GM19240 (cell line): ENCODE measurements at regions not wholly inside any gene's neighbourhood (a gene's known extent, or its start where the extent isn't known, plus 50 kb on each side); places are given as distances from the start of the nearest gene placed in this dataset.

Experiments
- DNase-seq: peaks from one replicate; pipeline ENCODE4 v3.0.0; 2011; ENCODE audit warnings: low spot score; ENCODE audit not compliant: insufficient read length

DNA sequence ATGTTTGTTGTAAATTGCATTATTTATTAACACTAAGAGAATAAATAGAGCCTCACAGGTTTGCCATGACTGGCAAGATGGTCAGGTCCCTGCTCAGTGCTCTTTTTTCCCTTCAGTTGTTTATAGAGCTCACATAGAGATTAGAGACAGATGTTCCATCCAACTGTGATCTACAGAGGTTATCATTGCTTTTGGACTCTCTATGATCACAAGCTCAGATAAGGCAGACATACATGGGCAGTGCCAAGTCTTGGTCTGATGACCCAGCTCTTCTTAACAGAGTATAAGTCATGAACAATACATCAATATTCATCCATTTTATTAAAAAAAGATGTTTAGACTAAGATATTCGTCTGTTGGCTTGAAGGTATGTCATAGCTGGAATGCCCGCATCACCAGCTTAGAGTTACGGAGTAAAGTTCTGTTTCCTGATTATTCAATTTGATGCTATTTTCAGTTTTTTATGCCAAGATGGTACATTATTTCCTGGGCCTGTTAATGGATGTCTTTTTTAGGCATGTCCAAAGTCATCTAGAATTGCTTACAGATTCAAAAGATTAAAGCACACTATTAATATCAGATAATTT is 729.8 kb upstream of the SLC10A2 start:
- DNase-seq: no peak

DNA sequence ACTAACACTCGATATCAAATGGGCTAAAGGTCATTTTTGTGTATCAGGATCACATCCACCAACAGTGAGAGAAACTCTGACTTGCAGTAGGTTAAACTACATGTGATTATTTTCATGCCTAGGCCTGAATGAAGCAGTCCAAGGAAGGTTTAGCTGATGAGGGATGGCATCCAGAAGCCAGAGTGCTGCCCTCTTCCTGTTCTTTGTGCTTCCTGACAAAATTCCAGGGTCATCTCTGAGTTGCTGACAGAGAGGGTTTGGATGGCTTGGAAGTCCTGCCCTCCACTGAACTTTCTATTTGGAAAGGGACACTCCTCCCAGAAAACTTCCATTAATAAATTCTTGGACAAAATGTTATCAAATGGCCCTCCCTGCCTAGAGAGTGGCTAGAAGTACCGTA is 728.3 kb upstream of the SLC10A2 start:
- no peak for DNase-seq

DNA sequence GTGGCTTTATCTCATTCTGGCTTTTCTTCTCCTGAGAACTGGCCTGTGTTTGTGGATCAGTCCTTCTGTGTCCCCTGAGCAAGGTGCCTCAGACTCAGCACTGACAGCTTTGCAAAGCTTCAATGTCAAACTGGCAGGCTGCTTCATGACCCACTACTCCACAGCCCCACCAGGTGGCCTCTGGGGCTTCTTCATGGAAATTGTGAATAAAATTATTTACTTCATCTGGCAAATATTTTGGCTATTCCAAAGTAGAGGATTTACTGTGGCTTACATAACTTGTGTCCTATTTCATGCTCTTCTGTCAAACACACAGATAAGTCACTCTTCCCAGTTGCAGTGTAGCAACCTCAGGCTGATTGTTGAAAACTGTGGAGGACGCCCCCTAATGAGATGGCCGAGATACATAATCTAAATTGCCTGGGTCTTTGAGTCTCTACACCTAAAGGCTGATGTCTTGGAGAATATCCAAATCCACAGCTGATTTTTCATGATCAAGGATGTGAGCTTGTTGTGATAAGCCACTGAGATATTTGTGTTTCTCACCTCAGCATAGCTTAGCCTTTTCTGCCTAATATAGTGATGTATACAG is 721.9 kb upstream of the SLC10A2 start:
- DNase-seq: no peak

DNA sequence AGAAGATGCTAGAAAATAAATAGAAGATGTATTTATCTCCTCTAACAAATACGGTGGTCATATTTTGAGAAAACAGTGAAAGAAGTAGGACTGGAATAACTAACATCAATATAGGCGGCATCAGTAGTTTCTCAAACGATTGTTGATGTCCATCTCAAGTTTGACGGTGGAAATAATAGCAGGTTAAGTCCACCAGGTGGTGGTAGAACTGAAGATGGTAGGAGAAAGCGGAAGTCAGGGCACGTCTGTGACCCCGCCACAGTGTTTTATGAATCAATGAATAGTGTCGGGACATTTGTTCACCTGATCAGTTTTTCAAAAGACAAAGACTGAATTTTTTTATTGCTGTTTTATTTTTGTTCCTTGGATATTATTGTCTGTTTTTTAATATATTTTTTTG is 706.4 kb upstream of the SLC10A2 start:
- no peak for DNase-seq

DNA sequence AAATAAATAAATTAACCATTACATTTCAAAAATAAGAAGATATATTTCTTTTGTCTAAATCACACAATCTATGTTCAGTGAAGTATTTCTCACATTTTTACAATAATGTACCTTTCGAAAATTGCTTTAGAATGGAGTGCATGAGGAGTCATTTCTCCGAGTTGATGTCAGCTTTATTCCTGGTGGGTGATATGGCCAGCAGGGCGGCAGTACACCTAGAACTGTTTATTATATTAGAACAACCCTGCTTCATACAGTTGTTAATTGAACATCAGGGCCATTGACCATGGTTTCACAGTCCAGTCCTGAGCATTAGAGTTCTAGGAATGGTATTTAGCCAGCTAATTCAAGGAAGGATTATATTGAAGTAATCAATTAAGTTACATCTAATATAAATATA is 696.3 kb upstream of the SLC10A2 start:
- no peak for DNase-seq

DNA sequence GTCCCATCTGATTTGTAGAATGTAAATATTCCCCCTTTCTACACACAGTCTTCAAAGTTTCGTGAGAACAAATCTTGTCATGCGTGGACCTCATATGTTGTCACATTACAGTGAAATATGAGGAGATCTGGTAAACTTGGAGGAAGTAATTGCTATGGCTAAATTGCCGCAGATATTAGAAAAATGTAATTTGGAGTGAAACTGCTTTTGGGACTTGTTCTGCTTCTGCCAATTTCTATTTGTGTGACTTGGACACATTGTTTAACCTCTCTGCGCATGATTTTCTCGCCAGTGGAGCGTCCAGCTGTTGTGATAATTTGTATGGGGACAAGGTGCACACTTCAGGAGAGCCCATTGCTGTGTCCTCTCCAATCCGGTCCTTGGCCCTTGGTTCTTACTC is 693.1 kb upstream of the SLC10A2 start:
- DNase-seq: no peak

DNA sequence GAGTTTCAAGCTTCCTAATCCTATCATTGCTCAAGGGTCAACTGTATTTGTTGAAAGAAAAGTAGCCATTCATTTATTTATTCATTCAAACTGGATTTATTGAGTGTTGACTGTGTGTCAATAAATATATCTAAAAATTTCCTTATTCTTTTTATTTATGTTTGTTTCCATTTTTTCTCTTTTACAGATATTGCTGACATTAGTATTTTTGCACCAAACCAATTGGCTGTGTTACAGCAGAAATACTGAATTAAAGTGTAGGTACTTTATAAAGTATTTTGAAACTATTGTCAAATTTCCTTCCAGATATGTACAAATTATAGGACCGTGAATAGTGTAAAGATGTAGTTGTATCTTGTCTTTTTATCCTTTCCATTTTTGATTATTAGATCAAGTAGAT is 692.0 kb upstream of the SLC10A2 start:
- DNase-seq: no peak

DNA sequence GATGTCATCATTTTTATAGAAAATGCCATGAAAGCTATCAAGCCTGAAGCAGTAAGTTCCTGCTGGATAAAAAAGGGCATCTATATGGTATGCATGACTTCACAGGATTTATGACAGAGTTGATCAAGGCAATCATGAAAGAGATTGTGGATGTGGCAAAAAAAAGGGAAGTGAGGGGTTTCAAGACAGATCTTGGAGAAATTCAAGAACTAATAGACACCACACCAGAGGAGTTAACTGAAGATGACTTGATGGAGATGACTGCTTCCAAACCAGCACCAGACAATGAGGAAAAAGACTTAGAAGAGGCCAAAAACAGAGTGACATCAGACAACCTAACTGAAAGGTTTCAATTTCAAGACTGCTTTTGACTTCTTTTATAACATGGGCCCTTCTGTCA is 691.1 kb upstream of the SLC10A2 start:
- no peak for DNase-seq

DNA sequence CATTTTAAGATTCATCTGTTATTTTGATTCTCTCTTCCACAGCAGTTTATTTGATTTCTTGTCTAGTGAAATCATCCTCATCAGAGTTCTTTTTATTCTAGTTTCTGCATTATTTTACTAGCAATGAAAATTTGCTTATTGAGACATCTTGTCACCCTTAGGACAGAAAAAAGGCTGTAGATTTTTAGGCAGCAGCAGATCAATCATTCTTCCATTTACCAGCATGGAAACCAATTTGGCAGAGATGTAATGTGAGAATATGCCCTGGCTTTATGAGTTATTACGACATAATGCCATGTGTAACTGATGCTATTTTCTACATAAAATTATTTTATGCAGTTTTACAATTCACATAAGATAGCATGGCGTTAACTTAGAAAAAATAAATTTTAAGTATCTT is 688.6 kb upstream of the SLC10A2 start:
- DNase-seq: no peak

DNA sequence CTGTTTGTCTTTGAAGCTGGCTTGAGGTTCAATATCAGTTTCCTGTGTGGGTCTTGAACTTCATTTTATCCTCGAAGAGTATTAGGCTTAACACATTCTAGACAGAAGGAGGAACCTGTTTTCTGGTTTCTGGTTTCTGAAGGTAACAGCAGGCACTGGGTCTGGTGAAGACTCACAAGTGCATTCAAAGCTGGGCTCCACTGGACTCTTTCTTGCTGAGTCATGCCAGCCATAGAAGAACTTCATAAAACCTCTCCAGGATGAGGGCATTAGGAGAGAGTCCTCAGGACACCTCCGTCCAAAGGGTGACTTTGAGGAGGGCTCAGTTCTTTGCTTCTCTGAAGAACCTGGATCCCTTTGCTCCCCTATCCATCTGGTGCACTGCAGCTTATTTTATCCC is 668.6 kb upstream of the SLC10A2 start:
- no peak for DNase-seq

DNA sequence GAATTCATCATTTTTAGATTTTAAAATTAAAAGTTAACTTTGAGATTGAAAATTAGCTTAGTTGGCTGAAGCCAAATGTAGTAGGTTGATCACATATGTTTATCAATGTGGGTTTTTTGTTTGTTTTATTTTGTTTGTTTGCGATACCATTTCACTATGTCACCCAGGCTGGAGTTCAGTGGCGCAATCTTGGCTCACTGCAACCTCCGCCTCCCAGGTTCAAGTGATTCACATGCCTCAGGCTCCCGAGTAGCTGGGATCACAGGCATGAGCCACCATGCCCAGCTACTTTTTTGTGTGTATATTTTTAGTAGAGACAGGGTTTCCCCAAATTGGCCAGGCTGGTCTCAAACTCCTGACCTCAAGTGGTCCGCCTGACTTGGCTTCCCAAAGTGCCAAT is 665.7 kb upstream of the SLC10A2 start:
- no peak for DNase-seq

DNA sequence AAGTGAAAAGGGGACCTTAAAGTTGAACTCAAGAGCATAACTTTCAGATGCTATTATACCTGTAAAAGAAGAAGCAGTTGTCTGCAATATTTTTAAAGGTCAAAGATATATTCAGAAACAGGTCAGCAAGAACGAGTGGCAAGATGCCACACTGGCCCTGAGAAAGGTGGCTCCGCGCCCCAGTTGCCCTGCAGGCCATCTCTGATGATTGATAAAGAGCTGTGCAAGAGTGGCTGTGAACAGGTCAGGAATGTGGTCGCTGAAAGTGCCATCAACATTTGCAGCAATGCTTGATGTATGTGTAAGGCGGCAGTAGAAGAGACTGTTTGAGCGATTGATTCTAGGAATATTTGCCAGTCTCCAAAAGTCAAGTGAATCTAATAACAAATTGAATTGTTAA is 664.2 kb upstream of the SLC10A2 start:
- DNase-seq: no peak

DNA sequence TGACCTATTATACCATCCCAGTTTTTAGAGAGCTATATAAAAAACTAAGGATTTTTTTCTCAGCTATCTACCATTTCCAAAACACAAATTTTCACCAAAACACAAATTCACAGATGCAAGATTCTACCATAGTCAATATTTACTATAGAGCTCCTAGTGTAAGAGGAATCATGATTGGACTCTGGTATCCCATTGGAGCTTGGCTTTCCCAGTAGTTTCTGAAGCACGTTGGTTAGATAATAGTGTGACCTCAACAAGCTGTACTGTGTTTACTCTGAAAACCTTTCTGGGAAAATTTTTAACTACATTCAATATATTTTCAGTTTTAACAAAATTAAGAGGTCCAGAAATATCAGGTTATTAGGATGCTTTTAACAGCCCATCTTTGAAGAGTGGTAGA is 660.6 kb upstream of the SLC10A2 start:
- DNase-seq: no peak

DNA sequence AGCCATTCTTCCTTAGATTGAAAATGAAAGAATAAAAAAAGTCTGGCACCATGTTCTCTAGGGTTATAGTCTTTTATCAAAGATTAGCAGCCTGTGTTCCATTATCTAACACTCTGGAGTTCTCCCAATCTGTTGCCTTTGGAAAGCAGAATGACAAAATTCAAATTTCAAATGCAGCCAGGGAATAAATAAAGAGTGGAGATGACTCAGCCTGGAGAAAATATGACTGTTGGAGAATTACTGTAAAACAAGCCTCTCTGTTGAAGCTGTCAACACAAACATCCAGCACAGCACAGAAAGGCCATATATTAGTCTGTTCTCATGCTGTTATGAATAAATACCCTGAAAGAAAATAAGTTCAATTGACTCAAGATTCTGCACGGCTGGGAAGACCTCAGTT is 650.5 kb upstream of the SLC10A2 start:
- DNase-seq: no peak

DNA sequence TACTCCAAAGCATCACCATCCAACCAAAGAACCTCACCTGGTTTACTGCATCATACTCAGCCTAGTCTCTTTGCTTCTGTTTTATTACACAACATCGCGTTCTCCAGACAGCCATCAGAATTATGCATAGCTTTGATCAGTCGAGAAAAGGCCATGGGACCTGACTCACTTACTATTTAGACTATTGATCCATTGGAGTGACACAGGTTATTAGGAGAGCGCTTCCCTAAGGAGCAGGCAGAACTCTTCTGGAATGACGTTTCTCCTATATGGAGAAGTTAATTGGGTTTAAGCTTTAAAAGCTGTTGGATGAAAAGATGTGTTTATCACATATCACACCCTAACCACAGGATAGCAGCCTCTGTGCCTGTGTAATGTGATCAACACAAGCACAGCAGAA is 649.1 kb upstream of the SLC10A2 start:
- DNase-seq: no peak

DNA sequence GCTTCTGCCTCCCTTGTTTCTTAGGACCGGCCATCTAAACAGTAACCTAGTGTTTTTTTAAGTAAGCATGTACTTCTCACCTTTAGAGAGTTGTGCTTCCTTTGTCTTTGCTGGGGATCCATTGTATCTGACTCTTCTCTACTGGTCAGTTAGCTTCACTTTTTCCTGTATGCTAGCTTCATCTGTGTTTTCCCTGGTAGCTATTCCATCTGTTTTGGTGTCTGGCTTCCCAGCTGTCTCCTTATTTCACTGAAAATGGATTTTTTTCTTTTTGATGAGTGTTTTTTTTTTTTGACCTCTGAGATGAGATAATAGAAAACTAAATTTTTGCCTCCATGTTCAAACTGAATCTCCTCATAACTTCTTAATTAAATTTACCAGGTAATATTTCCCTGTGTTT is 637.0 kb upstream of the SLC10A2 start:
- DNase-seq: no peak

DNA sequence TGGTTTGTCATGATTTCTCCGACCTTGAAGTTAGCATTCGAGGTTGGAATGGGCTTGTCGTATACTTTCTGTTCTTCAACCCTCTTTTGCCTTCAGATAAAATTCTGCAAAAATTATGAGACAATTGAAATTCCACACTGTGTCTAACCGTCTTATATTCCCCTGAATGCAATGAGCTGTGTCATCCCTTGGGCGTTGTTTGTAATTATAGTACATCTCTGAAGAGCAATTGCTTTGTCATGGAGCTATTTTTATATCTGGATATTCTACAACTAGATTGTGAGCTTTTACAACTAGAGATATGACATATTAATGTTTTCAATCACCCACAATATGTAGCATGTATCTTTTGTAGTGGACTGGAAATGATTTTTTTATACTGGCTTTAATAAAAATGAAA is 631.8 kb upstream of the SLC10A2 start:
- DNase-seq: no peak

DNA sequence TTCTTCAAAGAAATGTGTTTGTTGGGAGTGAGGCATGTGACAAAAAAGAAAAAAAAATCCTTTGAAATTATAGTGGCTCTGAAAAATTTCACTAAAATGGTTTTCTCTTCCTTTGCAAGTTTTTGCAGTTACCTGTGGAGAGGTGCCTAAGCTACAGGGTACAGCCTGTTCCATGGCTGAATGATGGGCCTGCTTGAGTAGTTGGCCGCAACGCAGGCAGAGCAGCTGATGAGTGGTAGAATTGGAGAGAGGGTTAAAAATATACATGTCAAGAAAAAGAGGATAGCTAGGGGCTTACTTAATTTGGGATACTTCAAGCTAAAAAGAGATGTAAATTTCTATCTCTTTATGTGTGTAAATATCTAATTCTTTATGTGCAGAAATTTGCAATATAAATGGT is 629.1 kb upstream of the SLC10A2 start:
- no peak for DNase-seq

DNA sequence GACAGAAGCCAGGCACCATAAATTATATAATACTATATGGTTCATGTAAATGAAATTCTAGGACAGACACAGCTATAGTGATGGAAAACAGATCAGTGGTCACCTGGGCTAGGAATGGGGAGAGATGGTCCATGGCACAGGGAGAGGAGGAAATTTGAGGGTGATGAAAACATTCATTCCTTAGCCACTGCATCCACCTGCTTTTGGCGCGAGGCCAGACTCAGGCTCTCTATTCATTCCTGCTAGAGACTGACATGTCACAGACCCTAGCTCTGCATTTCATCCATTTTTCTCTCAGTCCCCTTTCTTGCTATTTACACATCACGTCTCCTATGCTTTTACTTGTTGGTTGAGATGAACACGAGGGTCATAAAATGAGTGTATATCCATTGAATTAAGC is 628.3 kb upstream of the SLC10A2 start:
- DNase-seq: no peak

DNA sequence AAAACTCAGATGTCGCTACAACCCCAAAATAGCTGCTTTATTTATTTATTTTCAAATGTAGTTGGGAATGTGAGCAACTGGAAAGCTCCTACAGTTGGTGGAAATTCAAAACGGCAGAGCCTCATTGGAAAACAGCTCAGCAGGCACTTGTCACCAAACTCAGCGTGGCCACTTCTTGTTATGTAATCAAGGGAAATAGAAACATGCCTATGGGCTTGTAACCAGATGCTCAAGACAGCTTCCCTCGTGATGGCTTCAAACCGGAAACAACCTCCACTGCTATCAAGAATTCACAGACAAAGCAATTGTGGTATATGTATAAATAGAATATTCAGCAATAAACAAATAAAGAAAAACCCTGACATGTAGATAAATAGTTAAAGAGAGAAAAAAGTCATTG is 627.8 kb upstream of the SLC10A2 start:
- DNase-seq: no peak

DNA sequence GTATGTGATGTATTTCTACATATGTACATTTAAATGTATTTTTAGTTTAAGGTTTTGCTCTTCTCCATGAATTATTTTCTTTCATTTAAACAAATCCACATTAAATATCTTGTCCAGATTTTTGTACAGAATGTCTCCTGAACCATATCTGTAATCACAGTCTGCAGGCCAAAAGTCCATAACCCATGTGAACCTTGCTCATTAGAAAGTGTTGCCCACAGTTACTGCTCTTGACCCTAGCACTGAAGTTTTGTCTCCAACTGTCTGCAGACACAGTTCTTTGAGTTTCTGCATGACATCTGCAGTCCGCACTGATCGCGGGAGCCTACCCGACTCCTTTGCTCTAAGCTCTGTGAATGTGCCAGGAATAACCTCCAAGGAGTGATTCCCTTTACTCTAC is 626.2 kb upstream of the SLC10A2 start:
- no peak for DNase-seq

DNA sequence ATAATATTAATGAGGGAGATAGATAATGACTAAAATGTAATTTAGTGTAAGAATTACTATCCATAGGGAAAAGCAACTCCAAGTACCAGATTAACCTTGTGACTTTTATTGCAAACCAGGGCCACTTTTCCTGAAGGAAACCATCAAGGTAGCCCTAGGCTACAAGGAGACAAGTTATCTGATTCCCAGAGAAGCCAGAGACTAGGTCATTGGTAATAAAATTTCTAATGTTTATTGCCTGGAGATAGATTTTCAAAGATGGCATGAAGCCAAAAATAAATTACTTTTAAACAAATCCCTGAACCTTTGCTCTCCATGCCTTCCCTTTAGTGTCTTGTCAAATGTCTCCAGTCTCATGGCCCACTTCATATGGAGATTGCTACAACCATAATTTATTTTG is 610.1 kb upstream of the SLC10A2 start:
- DNase-seq: no peak

DNA sequence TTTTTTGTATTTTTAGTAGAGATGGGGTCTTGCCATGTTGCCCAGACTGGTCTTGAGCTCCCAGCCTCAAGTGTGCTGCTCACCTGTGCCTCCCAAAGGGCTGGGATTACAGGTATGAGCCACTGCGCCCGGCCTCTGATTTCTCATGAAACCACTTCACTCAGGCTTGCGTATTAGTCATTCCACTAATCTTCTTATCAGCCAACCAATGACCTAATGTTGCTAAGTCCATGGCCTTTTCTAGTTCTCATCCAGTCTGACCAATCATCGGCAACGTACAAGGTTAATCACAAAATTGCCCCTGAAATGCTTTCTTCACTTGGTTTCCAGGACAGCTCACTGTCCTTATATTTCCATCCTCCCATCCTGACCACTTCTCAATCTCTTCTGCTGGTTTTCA is 605.3 kb upstream of the SLC10A2 start:
- DNase-seq: no peak

DNA sequence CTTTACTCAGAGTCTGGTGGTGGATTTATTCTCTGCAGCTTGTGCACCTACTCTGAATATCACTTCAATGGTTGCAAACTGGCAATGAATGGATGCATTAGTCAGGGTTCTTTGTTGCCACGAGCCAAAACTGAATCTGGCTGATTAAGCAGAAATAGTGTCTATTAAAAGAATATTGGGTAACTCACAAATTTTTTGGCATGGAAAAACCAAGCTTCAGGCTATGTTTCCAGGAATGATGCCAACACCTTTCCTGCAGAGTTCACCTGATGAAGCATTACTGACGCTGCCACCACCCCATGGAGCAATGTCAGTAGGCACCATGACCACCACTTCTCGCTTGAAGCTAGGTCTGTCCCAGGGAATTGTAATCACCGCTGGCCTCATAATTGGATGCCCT is 597.8 kb upstream of the SLC10A2 start:
- no peak for DNase-seq
